ENCODE measurements at regions not wholly inside any gene's neighbourhood (a gene's known extent, or its start where the extent isn't known, plus 50 kb on each side); places are given as distances from the start of the nearest gene placed in this dataset.
A peak's percentile ranks its signal among the peaks of the same experiment; 100 is the strongest.

GRCh38 chr12:23093488-23093887 is 468.5 kb downstream of the ETNK1 start:
- no peak for TF ChIP-seq CTCF (conservative IDR thresholded peaks at IDR 0.05; ENCODE audit: low read depth, low read length)
- DNase-seq (ENCODE audit: low read depth) = peak; percentile 34
- no peak overlapping the region for H3K4me3 ChIP-seq (ENCODE audit: low read depth, low read length)

GRCh38 chr12:23096321-23096720 is 471.4 kb downstream of the ETNK1 start:
- DNase-seq (ENCODE audit: low read depth) = no peak
- no peak overlapping the region for H3K4me3 ChIP-seq (ENCODE audit: low read depth, low read length)

GRCh38 chr12:23098110-23098509 is 473.1 kb downstream of the ETNK1 start:
- H3K4me3 ChIP-seq (ENCODE audit: low read depth, low read length) = no peak overlapping the region
- DNase-seq (ENCODE audit: low read depth) = no peak
- TF ChIP-seq CTCF (conservative IDR thresholded peaks at IDR 0.05; ENCODE audit: low read depth, low read length) = no peak

More at GRCh38 chr12:23096321-23096720, 471.4 kb downstream of the ETNK1 start:
- no peak for TF ChIP-seq CTCF (conservative IDR thresholded peaks at IDR 0.05; ENCODE audit: low read depth, low read length)

- DNase-seq (ENCODE audit: low read depth) = no peak
- H3K4me3 ChIP-seq (ENCODE audit: low read depth, low read length) = no peak overlapping the region
- TF ChIP-seq CTCF (conservative IDR thresholded peaks at IDR 0.05; ENCODE audit: low read depth, low read length) = no peak
Measured at GRCh38 chr12:23098517-23098916, 473.5 kb downstream of the ETNK1 start.

GRCh38 chr12:23099104-23099503 is 474.1 kb downstream of the ETNK1 start:
- no peak for DNase-seq (ENCODE audit: low read depth)
- TF ChIP-seq CTCF (conservative IDR thresholded peaks at IDR 0.05; ENCODE audit: low read depth, low read length) = no peak

DNA sequence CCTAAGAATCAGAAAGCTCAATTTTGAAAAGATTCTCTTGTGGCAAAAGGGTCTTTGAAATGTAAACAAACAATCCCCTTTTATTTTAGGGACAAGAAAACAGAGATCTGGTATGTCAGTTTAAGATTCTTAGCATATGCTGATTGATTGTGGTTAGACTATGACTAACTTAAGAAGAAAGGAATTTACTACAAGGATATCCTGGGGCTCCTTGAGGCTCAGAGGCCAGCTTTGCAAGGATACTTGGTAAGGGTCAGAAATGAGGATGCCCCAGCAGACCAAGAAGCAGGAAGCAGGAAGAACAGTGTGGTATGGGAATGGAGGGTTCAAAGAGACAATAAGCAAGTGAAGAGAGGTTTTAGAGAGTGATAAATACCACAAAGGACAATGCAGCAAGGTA is 474.6 kb downstream of the ETNK1 start:
- no peak for TF ChIP-seq CTCF (conservative IDR thresholded peaks at IDR 0.05; ENCODE audit: low read depth, low read length)
- peak; percentile 35 for DNase-seq (ENCODE audit: low read depth)
- H3K4me3 ChIP-seq (ENCODE audit: low read depth, low read length) = no peak overlapping the region

More at GRCh38 chr12:23099104-23099503, 474.1 kb downstream of the ETNK1 start:
- no peak overlapping the region for H3K4me3 ChIP-seq (ENCODE audit: low read depth, low read length)

- no peak overlapping the region for H3K4me3 ChIP-seq (ENCODE audit: low read depth, low read length)
- TF ChIP-seq CTCF (conservative IDR thresholded peaks at IDR 0.05; ENCODE audit: low read depth, low read length) = no peak
- no peak for DNase-seq (ENCODE audit: low read depth)
Measured at GRCh38 chr12:23108957-23109356, 484.0 kb downstream of the ETNK1 start.
